WERI-Rb-1 (cell line): ENCODE measurements at regions not wholly inside any gene's neighbourhood (a gene's known extent, or its start where the extent isn't known, plus 50 kb on each side); places are given as distances from the start of the nearest gene placed in this dataset.
A peak's percentile ranks its signal among the peaks of the same experiment; 100 is the strongest.

Source experiments
- DNase-seq: peaks from one replicate; pipeline ENCODE4 v3.0.0-alpha.2; 2020
- H3K27ac ChIP-seq: fragments of 250-450 bp; sonication (Bioruptor Pico); 2 replicates; pipeline ENCODE4 v1.5.1; 2020; ENCODE audit warnings: mild to moderate bottlenecking, moderate library complexity
- H3K27me3 ChIP-seq: fragments of 250-450 bp; sonication (Bioruptor Pico); 2 replicates; pipeline ENCODE4 v1.5.1; 2021; ENCODE audit warnings: mild to moderate bottlenecking, low read depth, moderate library complexity; ENCODE audit not compliant: insufficient read depth, severe bottlenecking
- H3K36me3 ChIP-seq: fragments of 250-450 bp; sonication (Bioruptor Pico); 2 replicates; pipeline ENCODE4 v1.5.1; 2020; ENCODE audit warnings: mild to moderate bottlenecking, moderate library complexity
- H3K4me3 ChIP-seq: 2 replicates; pipeline ENCODE4 v1.5.1; 2011; ENCODE audit warnings: low read depth, mild to moderate bottlenecking, control low read depth, low read length
- H3K9me3 ChIP-seq: fragments of 250-450 bp; sonication (Bioruptor Pico); 2 replicates; pipeline ENCODE4 v1.5.1; 2021; ENCODE audit warnings: mild to moderate bottlenecking, moderate library complexity; ENCODE audit not compliant: severe bottlenecking
- CTCF ChIP-seq: IDR thresholded peaks from 2 replicates; pipeline ENCODE4 v1.5.1; 2011; ENCODE audit warnings: low read depth, mild to moderate bottlenecking, control low read depth, inconsistent platforms, low read length

- H3K27me3 ChIP-seq = no peaks in the 10 kb centered on the region
- H3K4me3 ChIP-seq = no peak overlapping the region
- TF ChIP-seq CTCF = no peak
- DNase-seq = no peak
- H3K9me3 ChIP-seq = no peaks in the 10 kb centered on the region
- no peaks in the 10 kb centered on the region for H3K36me3 ChIP-seq
- H3K27ac ChIP-seq = no peak overlapping the region
Measured at GRCh38 chr2:155755481-155755880, 577.0 kb downstream of the NR4A2 start.

GRCh38 chr2:155748131-155748530 is 584.4 kb downstream of the NR4A2 start:
- H3K27me3 ChIP-seq = no peaks in the 10 kb centered on the region
- H3K4me3 ChIP-seq = no peak overlapping the region
- no peak for TF ChIP-seq CTCF
- H3K9me3 ChIP-seq = no peaks in the 10 kb centered on the region
- H3K27ac ChIP-seq = peak overlapping the region; percentile 73
- peak; percentile 91 for DNase-seq
- no peaks in the 10 kb centered on the region for H3K36me3 ChIP-seq

GRCh38 chr2:155747531-155747930 is 585.0 kb downstream of the NR4A2 start:
- Histone ChIP-seq H3K4me3 (no peak overlapping the region), H3K27ac (peak overlapping the region; percentile 73), H3K27me3 (no peaks in the 10 kb centered on the region), H3K36me3 (no peaks in the 10 kb centered on the region), H3K9me3 (no peaks in the 10 kb centered on the region)
- DNase-seq = no peak
- TF ChIP-seq CTCF = no peak

- no peak for TF ChIP-seq CTCF
- Histone ChIP-seq H3K4me3 (no peak overlapping the region), H3K9me3 (no peaks in the 10 kb centered on the region), H3K27me3 (no peaks in the 10 kb centered on the region), H3K27ac (no peak overlapping the region; the same call in 1 of the 2 replicates), H3K36me3 (no peaks in the 10 kb centered on the region)
- DNase-seq = peak; percentile 65
Measured at GRCh38 chr2:155733091-155733853, 599.2 kb downstream of the NR4A2 start.

GRCh38 chr2:155730804-155731203 is 601.7 kb downstream of the NR4A2 start:
- Histone ChIP-seq H3K36me3 (no peaks in the 10 kb centered on the region), H3K27ac (no peak overlapping the region), H3K4me3 (no peak overlapping the region), H3K27me3 (no peaks in the 10 kb centered on the region), H3K9me3 (no peaks in the 10 kb centered on the region)
- no peak for TF ChIP-seq CTCF
- no peak for DNase-seq
